ENCODE measurements at regions not wholly inside any gene's neighbourhood (a gene's known extent, or its start where the extent isn't known, plus 50 kb on each side); places are given as distances from the start of the nearest gene placed in this dataset.

- no peak for DNase-seq (ENCODE audit: low read depth in 2 of 2)
Observed at GRCh38 chr2:81260320-81260719, 955.8 kb upstream of the LRRTM1 start.

GRCh38 chr2:81250270-81250669 lies 945.7 kb upstream of the LRRTM1 start:
- DNase-seq (ENCODE audit: low read depth in 2 of 2): no peak

GRCh38 chr2:81249152-81249551 lies 944.6 kb upstream of the LRRTM1 start:
- DNase-seq (ENCODE audit: low read depth in 2 of 2): no peak

GRCh38 chr2:81247648-81248047 lies 943.1 kb upstream of the LRRTM1 start:
- DNase-seq (ENCODE audit: low read depth in 2 of 2): no peak

GRCh38 chr2:81242501-81242900 lies 937.9 kb upstream of the LRRTM1 start:
- no peak for DNase-seq (ENCODE audit: low read depth in 2 of 2)

- no peak for DNase-seq (ENCODE audit: low read depth in 2 of 2)
Observed at GRCh38 chr2:81238462-81238861, 933.9 kb upstream of the LRRTM1 start.

- no peak for DNase-seq (ENCODE audit: low read depth in 2 of 2)
Observed at GRCh38 chr2:81235601-81236000, 931.0 kb upstream of the LRRTM1 start.

GRCh38 chr2:81234711-81235110 lies 930.2 kb upstream of the LRRTM1 start:
- no peak for DNase-seq (ENCODE audit: low read depth in 2 of 2)

- no peak for DNase-seq (ENCODE audit: low read depth in 2 of 2)
Observed at GRCh38 chr2:81225756-81226155, 921.2 kb upstream of the LRRTM1 start.

GRCh38 chr2:81213598-81213997 lies 909.0 kb upstream of the LRRTM1 start:
- no peak for DNase-seq (ENCODE audit: low read depth in 2 of 2)

- no peak for DNase-seq (ENCODE audit: low read depth in 2 of 2)
Observed at GRCh38 chr2:81206216-81206615, 901.7 kb upstream of the LRRTM1 start.

- no peak for DNase-seq (ENCODE audit: low read depth in 2 of 2)
Observed at GRCh38 chr2:81196933-81197628, 892.5 kb upstream of the LRRTM1 start.

GRCh38 chr2:81196383-81196851 lies 891.9 kb upstream of the LRRTM1 start:
- no peak for DNase-seq (ENCODE audit: low read depth in 2 of 2)

- DNase-seq (ENCODE audit: low read depth in 2 of 2): no peak
Observed at GRCh38 chr2:81195774-81196382, 891.3 kb upstream of the LRRTM1 start.

- no peak for DNase-seq (ENCODE audit: low read depth in 2 of 2)
Observed at GRCh38 chr2:81195017-81195773, 890.6 kb upstream of the LRRTM1 start.

GRCh38 chr2:81194581-81194980 lies 890.0 kb upstream of the LRRTM1 start:
- DNase-seq (ENCODE audit: low read depth in 2 of 2): no peak

- no peak for DNase-seq (ENCODE audit: low read depth in 2 of 2)
Observed at GRCh38 chr2:81194176-81194575, 889.6 kb upstream of the LRRTM1 start.

- DNase-seq (ENCODE audit: low read depth in 2 of 2): no peak
Observed at GRCh38 chr2:81181845-81182244, 877.3 kb upstream of the LRRTM1 start.

GRCh38 chr2:81171447-81171846 lies 866.9 kb upstream of the LRRTM1 start:
- no peak for DNase-seq (ENCODE audit: low read depth in 2 of 2)

- no peak for DNase-seq (ENCODE audit: low read depth in 2 of 2)
Observed at GRCh38 chr2:81163583-81163982, 859.0 kb upstream of the LRRTM1 start.

- no peak for DNase-seq (ENCODE audit: low read depth in 2 of 2)
Observed at GRCh38 chr2:81158505-81158904, 854.0 kb upstream of the LRRTM1 start.

- DNase-seq (ENCODE audit: low read depth in 2 of 2): no peak
Observed at GRCh38 chr2:81148323-81148722, 843.8 kb upstream of the LRRTM1 start.

GRCh38 chr2:81136296-81136695 lies 831.7 kb upstream of the LRRTM1 start:
- DNase-seq (ENCODE audit: low read depth in 2 of 2): no peak
